ENCODE measurements at regions not wholly inside any gene's neighbourhood (a gene's known extent, or its start where the extent isn't known, plus 50 kb on each side); places are given as distances from the start of the nearest gene placed in this dataset.
A peak's percentile ranks its signal among the peaks of the same experiment; 100 is the strongest.

GRCh38 chr16:72469932-72470331 is 298.0 kb upstream of the PMFBP1 start:
- no peak overlapping the region for H2AFZ ChIP-seq (ENCODE audit: low read length)
- TF ChIP-seq CTCF (conservative IDR thresholded peaks at IDR 0.05 in 1 of 2, IDR thresholded peaks at IDR 0.05 in 1 of 2; ENCODE audit: low read depth in 1 of 2, low read length in 2 of 2), result no peak
- TF ChIP-seq EZH2 (IDR thresholded peaks at IDR 0.05; ENCODE audit: low read length, missing control alignments), result no peak
- no peak for DNase-seq (ENCODE audit: low read depth in 2 of 2)
- H3K27me3 ChIP-seq (ENCODE audit: control insufficient read depth, insufficient read depth, low read length), result no peaks in the 10 kb centered on the region
- H3K9me3 ChIP-seq (ENCODE audit: control insufficient read depth, insufficient read depth, low read depth, low read length), result no peaks in the 10 kb centered on the region
- no peak overlapping the region for H3K4me2 ChIP-seq (ENCODE audit: extremely low read depth, insufficient read depth, low read length)
- H3K4me3 ChIP-seq (replicated peaks in 1 of 4; ENCODE audit: control extremely low read depth in 1 of 4, insufficient read depth in 1 of 4, low read depth in 3 of 4, low read length in 4 of 4), result no peak overlapping the region
- peaks cover 3% of the 10 kb centered on the region for H3K4me1 ChIP-seq (ENCODE audit: control insufficient read depth, extremely low read depth, insufficient read depth, low read length)
- H4K20me1 ChIP-seq (ENCODE audit: control insufficient read depth, extremely low read depth, insufficient read depth, low read length), result no peaks in the 10 kb centered on the region
- H3K79me2 ChIP-seq (ENCODE audit: control insufficient read depth, insufficient read depth, low read length), result no peaks in the 10 kb centered on the region
- H3K36me3 ChIP-seq (ENCODE audit: control insufficient read depth, insufficient read depth, low read length), result no peaks in the 10 kb centered on the region
- H3K27ac ChIP-seq (ENCODE audit: insufficient read depth, low read length), result no peak overlapping the region
- H3K9ac ChIP-seq (ENCODE audit: insufficient read depth, low read length), result no peak overlapping the region

GRCh38 chr16:72468582-72468981 is 296.6 kb upstream of the PMFBP1 start:
- Histone ChIP-seq H3K9me3 (ENCODE audit: control insufficient read depth, insufficient read depth, low read depth, low read length) (no peaks in the 10 kb centered on the region), H3K4me2 (ENCODE audit: extremely low read depth, insufficient read depth, low read length) (no peak overlapping the region), H3K79me2 (ENCODE audit: control insufficient read depth, insufficient read depth, low read length) (no peaks in the 10 kb centered on the region), H3K9ac (ENCODE audit: insufficient read depth, low read length) (no peak overlapping the region), H3K27ac (ENCODE audit: insufficient read depth, low read length) (no peak overlapping the region), H3K4me1 (ENCODE audit: control insufficient read depth, extremely low read depth, insufficient read depth, low read length) (no peaks in the 10 kb centered on the region), H4K20me1 (ENCODE audit: control insufficient read depth, extremely low read depth, insufficient read depth, low read length) (no peaks in the 10 kb centered on the region), H3K36me3 (ENCODE audit: control insufficient read depth, insufficient read depth, low read length) (no peaks in the 10 kb centered on the region), H3K27me3 (ENCODE audit: control insufficient read depth, insufficient read depth, low read length) (no peaks in the 10 kb centered on the region), H3K4me3 (replicated peaks in 1 of 4; ENCODE audit: control extremely low read depth in 1 of 4, insufficient read depth in 1 of 4, low read depth in 3 of 4, low read length in 4 of 4) (no peak overlapping the region), H2AFZ (ENCODE audit: low read length) (no peak overlapping the region)
- TF ChIP-seq CTCF (conservative IDR thresholded peaks at IDR 0.05 in 1 of 2, IDR thresholded peaks at IDR 0.05 in 1 of 2; ENCODE audit: low read depth in 1 of 2, low read length in 2 of 2) (no peak), EZH2 (IDR thresholded peaks at IDR 0.05; ENCODE audit: low read length, missing control alignments) (no peak)
- DNase-seq (ENCODE audit: low read depth in 2 of 2), result peak in 1 of 2 donors; percentile 49

GRCh38 chr16:72467157-72467759 is 295.3 kb upstream of the PMFBP1 start:
- H3K27ac ChIP-seq (ENCODE audit: insufficient read depth, low read length), result no peak overlapping the region
- H3K4me1 ChIP-seq (ENCODE audit: control insufficient read depth, extremely low read depth, insufficient read depth, low read length), result no peaks in the 10 kb centered on the region
- no peaks in the 10 kb centered on the region for H3K79me2 ChIP-seq (ENCODE audit: control insufficient read depth, insufficient read depth, low read length)
- TF ChIP-seq CTCF (conservative IDR thresholded peaks at IDR 0.05 in 1 of 2, IDR thresholded peaks at IDR 0.05 in 1 of 2; ENCODE audit: low read depth in 1 of 2, low read length in 2 of 2) (peak; percentile 73 to 86), EZH2 (IDR thresholded peaks at IDR 0.05; ENCODE audit: low read length, missing control alignments) (no peak)
- H2AFZ ChIP-seq (ENCODE audit: low read length), result no peak overlapping the region
- no peaks in the 10 kb centered on the region for H4K20me1 ChIP-seq (ENCODE audit: control insufficient read depth, extremely low read depth, insufficient read depth, low read length)
- H3K4me2 ChIP-seq (ENCODE audit: extremely low read depth, insufficient read depth, low read length), result no peak overlapping the region
- no peak overlapping the region for H3K9ac ChIP-seq (ENCODE audit: insufficient read depth, low read length)
- DNase-seq (ENCODE audit: low read depth in 2 of 2), result peak; percentile 58 to 75
- H3K4me3 ChIP-seq (replicated peaks in 1 of 4; ENCODE audit: control extremely low read depth in 1 of 4, insufficient read depth in 1 of 4, low read depth in 3 of 4, low read length in 4 of 4), result no peak overlapping the region
- H3K9me3 ChIP-seq (ENCODE audit: control insufficient read depth, insufficient read depth, low read depth, low read length), result no peaks in the 10 kb centered on the region
- no peaks in the 10 kb centered on the region for H3K36me3 ChIP-seq (ENCODE audit: control insufficient read depth, insufficient read depth, low read length)
- H3K27me3 ChIP-seq (ENCODE audit: control insufficient read depth, insufficient read depth, low read length), result no peaks in the 10 kb centered on the region

Data from fibroblast of lung (primary cell).